ENCODE measurements at regions not wholly inside any gene's neighbourhood (a gene's known extent, or its start where the extent isn't known, plus 50 kb on each side); places are given as distances from the start of the nearest gene placed in this dataset.

DNA sequence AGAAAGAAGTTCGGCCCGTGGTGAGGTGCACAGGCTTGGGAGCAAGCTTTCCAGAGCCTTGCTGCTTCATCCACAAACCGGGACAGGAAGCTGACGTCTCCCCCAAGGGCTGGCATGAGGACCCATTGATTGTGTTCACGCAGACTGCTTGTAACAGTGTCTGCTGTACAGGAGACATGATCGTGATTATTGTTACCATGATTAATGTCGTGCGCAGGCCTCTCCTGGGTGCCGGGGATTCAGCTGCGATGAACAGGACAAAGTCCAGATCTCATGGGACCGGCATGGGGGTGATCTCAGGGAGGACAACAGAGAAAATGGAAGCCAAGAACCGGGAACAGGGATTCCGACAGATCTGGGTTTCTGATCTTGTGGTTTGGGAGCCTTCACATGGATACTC is 219.9 kb downstream of the BRD1 start:
- no peak for DNase-seq (ENCODE audit: low read depth in 2 of 2)

DNA sequence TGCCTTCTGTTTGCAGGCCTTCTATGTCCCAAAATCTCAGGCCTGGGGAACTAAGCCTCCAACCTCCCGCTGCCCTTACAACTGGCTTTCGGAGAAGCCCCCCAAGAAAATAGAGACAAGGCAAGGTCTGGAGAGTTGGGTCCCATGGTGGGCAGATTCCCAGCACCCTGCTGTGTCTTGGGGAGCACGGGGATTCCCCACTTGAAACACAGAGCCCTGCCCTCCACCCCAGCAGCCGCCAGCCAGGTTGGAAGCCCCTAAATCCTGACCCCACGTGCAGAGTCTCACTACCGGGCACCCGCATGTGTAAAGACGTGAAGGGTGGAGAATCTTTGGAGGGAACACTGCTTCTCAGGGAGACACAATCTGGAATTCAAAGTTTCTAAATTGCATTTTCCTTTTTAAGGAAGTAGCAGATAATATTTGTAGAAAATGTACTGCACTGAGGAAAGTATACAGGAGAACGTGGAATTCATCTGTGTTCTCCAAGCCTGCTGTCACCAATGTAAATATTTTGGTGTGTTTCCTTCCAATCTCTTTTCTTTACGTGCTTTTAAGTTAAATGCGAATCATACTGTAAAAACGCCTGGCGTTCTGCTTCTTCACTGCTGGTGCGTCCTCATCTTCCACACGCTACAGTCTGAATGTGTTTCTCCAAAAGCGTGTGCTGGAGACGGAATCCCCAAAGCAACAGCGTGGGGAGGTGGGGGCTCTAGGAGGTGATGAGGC is 220.9 kb downstream of the BRD1 start:
- no peak for DNase-seq (ENCODE audit: low read depth in 2 of 2)

DNA sequence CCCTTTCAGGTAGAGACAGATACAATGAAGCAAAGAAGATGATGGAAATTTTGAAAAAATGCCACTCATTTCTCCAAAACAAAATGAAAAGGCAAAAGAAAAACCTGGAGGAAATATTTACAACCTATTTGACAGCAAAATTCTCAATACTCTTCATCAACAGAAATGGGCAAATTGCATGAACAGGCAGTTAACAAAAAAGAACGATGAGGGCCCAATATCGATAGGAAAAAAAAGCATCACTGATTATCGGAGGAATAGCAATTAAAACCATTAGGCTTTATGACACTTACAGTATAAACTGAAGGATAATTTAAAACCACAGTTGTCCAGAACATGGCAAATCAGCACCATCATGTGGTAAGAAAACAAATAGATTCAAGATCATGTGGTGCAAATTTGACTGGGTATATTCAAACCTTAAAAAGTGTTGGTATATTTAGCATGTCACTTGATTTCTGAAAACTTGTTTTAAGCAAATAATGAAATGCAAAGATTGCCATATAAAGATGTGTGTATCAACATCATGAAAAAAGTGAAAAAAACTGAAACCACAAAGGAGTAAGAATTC is 222.9 kb downstream of the BRD1 start:
- no peak for DNase-seq (ENCODE audit: low read depth in 2 of 2)

DNA sequence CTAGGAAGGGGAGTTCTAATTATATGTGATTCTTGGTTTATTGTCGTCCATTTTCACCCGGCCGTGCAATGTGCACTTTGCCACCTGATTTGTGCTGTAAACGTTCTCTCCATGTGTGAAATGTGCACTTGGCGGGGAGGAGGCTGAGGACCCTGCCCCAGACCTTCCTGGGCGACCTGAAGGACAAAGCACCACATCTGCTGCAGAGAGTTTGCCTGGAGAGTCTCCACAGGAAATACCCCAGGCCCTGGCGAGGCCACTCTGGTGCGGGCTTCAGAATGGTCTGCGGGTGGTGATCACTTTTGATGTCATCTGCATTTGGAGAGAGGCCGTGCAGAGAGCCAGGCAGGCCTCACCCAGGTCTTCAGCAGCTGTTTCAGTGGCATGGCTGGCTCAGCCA is 224.7 kb downstream of the BRD1 start:
- DNase-seq (ENCODE audit: low read depth in 2 of 2), result no peak

DNA sequence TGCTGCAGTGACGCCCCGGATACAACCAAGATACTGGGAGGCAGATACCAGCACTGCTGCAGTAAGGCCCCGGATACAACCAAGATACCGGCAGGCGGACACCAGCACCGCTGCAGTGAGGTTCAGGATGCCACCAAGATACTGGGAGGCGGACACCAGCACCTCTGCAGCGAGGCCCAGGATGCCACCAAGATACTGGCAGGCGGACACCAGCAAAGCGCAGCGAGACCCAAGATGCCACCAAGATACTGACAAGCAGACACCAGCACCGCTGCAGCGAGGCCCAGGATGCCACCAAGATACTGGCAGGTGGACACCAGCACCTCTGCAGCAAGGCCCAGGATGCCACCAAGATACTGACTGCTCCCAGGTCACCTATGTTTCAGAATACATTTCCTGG is 225.2 kb downstream of the BRD1 start:
- no peak for DNase-seq (ENCODE audit: low read depth in 2 of 2)

DNA sequence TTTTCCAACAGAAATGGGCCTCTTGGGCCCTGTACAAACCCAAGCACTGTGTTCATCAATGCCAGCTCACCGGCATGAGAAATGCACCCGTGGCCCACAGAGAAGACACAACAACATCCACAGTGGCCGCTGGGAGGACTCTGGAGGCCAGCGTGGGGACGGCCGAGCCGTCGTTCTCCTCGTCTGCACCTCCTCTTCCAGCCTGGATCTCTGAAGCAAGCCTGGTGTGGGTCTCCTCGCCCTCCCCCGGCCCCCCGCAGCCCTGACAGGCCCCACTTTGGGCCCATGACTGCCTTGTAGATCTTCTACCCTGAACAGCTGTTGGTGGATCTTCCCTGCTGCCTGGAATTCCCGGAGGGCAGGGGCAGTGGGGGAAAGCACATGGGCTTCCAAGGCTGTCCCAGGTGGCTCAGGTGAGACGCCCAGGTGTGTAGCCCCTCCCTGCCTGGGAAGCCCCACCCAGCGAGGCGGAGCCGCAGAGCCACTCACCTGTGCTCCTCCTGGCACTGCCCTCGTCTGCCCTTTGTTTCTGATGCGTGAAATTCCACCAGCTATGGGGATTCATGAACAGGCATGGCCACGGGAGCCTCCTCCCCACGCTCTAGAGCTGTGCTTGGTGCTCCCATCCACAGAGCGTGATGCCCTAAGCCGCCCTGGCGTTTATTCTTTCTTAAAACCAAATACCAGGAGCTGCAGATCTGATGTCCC is 225.9 kb downstream of the BRD1 start:
- DNase-seq (ENCODE audit: low read depth in 2 of 2), result no peak

DNA sequence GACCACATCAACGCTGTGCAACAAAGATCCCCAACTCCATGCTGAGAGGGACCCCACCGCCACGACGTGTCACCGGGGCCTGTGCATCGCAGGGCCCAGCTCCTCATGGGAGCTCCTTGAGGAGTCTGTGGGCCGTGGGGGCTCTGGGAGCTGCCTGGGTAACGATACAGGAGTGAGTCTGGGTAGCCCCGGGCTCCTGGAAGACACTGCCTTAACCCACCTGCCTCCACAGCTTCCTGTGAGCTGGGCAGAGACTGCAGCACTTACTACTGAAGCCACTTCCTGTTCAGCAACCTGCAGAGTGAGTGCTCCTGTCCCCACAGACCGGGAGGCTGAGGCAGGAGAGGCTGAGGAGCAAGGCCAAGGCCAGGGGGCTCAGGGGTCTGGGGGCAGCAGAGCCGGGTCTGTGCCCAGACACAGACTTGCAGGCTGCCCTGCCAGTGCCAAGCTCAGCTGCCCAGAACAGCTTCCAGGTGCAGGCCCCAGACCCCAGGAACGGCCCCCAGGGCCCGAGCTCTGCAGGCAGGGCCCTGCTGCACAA is 226.7 kb downstream of the BRD1 start:
- DNase-seq (ENCODE audit: low read depth in 2 of 2), result no peak

DNA sequence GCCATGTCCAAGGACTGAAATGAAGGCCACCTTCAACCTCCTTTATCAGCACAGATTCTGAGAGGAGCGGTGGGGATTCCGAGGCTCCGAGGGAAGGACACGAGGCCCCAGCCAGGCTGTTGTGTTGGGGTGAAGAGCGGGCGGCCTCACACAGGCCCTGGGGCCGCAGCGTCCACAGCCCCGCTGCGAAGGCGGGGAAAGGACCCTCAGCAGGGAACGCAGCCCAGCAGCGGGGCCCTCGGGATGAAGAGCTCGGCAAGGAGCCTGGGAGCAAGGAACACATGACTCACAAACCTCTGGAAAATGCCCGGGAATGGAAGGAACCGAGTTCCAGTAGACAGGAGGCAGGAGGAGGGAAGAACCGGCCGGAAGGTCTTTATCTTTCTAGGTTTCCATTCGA is 227.2 kb downstream of the BRD1 start:
- no peak for DNase-seq (ENCODE audit: low read depth in 2 of 2)

DNA sequence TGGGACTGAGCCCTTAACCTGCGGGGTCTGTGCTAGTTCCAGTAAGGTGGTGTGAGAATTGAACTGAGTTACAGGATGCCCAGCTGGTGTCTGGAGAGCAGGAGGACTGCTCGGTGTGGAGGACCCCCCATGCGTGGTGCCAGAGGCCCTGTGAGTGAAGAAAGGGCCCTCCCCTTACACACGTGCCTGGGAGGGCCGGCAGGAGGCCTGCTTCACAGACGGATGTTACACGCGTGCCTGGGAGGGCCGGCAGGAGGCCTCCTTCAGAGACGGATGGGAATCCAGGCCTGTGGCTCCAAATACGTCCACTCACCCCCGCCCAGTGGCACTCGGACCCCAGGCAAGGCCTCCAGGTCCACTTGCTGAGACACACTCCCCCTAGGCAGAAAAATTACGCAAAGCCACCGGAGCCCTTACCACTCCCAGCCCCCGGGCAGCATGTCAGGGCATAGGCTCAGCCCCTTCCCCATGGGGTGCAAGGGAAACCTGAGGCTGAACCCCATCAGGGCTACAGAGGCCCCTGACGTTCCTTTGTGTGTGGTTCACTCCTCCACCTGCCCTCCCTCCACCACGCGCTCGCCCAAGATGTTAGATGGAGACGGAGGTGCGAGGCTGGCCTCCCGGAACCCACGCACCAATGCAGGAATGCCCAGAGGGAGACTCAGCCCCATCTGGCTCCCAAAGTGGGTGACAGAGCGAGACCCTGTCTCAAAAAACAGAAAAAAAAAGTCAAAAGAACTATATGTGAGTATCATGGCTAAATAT is 227.8 kb downstream of the BRD1 start:
- no peak for DNase-seq (ENCODE audit: low read depth in 2 of 2)

DNA sequence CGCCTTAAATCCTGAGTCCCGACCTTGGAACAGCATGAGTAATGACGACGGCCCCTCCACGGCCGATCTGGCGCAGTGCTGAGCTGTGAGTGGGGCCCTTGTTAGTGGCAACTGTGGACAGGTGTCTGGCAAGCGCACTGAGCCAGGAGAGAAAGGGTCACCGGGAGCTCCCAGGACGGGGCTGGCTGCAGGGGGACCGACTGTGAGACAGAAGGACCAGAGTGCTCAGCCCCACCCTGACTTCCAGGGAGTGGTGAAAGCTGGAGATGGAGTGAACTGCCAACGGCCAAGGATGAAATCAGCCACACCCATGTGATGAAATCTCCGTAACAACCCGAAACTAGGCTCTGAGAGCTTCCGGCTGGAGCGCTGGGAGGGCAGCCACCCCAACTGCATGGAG is 228.6 kb downstream of the BRD1 start:
- DNase-seq (ENCODE audit: low read depth in 2 of 2), result no peak

DNA sequence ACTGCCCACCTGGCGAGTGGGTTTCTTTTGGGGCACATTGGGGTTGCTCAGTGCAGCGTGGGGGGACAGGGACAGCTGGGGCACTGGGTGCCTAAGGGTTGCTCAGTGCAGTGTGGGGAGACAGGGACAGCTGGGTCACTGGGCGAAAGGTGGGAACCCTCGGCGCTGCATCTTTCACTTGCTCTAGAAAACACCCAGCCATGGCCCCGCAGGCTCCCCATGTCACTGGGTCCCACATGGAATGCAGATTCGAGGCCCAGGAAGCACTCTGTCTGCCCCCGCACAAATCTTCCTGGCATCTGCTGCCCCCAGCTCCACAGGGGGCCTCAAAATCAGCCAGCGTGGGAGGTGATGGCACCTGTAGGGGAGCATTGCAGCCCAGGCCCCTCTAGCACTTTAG is 229.3 kb downstream of the BRD1 start:
- DNase-seq (ENCODE audit: low read depth in 2 of 2), result no peak

DNA sequence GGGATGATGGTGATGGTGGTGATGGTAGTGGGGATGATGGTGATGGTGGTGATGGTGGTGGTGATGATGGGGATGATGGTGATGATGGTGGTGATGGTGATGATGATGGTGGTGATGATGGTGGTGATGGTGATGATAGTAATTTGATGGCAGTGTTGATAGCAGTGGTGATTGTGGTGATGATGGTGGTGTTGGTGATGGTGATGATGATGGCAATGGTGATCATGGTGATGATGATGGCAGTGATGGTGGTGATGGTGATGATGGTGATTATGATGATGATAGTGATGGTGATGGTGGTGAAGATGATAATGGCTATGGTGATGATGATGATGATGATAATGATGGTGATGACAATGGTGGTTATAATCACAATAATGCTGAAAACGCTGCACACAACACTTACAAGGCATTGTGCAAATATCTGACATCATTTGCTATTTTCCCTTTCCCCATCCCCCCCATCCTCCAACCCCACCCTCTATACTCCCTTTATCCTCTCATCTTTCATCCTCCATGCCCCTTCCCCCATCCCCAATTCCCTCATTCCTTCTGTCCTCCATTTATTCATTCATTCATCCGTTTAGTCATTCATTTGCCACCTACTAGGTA is 230.1 kb downstream of the BRD1 start:
- no peak for DNase-seq (ENCODE audit: low read depth in 2 of 2)

DNA sequence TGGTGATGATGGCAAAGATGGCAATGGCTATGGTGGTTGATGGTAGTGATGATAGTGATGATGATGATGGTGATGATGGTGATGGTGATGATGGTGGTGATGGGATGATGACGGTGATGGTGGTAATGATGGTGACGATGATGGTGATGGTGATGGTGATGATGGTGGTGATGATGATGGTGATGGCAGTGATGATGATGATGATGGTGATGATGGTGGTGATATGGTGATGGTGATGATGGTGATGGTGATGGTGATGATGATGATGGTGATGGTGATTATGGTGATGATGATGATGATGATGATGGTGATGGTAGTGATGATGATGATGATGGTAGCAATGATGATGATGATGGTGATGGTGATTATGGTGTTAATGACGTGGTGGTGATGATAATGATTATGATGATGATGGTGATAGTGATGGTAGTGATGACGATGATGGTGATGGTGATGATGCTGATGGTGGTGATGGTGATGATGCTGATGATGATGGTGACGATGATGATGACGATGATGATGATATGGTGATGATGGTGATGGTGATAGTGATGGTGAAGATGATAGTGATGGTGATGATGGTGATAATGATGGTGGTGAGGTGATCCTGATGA is 232.1 kb downstream of the BRD1 start:
- DNase-seq (ENCODE audit: low read depth in 2 of 2), result no peak

DNA sequence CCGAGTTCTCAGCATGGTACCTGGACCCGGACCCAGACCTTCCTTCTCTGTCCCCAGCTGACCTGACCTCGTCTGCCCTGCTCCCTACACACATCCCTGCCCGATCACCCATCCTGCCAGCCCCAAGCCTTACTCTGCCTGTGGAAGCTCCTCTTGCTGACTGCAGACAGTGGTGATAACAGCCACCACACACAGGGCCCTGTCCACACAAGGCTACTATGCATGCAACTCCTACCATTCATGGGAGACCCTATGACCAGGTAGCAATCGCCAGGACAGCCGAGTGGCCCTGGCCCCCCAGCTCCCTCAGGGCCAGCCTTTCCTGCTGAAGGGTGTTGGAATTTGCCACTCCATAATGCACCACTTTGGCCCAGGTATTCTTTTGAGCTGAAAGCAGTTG is 233.6 kb downstream of the BRD1 start:
- DNase-seq (ENCODE audit: low read depth in 2 of 2), result no peak

DNA sequence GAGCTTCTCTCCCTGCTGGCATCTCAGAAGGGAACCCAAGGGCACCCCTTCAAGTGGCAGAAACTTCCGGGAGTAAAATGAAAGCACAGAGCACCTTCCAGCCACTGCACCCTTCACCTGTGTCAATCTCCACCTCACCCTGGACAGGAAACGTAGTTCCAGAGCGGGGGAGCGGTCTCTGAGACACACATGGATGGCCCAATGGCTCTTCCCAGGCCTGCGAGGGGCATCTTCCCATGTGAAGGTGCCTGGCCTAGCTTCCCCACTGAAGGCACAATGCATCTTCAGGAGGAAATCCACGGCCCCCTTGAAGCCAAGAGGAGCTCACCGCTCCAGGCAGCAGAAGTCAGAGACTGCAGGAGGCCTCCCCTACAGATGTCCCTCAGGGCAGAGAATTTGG is 234.2 kb downstream of the BRD1 start:
- DNase-seq (ENCODE audit: low read depth in 2 of 2), result no peak

DNA sequence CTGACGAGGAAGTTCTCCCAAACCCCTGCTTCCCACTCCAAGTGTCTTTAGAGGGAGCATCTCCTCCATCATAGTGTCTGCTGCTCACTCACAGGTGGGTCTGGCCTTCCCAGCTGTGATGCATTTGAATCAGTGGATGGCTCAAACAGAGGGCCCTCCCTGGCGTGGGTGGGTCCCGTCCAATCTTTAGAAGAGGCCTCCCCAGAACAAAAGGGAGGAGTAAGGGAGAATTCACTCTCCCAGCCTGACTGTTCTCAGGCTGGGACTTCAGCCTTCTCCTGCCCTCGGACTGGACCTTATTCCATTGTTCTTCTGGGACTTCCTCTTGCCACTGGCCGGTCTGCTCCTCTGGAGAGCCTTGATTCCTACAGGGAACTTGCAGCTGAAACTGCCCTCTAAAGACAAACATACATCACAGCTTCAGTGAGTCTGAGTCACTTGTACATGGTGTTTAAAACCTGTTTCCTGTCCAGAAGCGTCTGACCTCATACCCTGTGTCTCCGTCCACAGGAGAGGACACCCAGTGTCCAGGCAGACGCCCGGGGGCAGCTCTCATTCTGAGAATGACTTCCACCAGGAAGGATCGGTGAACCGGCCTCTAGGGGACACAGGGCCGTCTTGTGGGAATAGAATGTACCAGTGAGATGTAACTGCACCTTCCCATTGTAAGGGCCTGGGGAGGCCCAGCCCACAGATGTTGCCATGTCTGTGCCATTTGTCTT is 234.7 kb downstream of the BRD1 start:
- peak; percentile 37 to 77 for DNase-seq (ENCODE audit: low read depth in 2 of 2)

DNA sequence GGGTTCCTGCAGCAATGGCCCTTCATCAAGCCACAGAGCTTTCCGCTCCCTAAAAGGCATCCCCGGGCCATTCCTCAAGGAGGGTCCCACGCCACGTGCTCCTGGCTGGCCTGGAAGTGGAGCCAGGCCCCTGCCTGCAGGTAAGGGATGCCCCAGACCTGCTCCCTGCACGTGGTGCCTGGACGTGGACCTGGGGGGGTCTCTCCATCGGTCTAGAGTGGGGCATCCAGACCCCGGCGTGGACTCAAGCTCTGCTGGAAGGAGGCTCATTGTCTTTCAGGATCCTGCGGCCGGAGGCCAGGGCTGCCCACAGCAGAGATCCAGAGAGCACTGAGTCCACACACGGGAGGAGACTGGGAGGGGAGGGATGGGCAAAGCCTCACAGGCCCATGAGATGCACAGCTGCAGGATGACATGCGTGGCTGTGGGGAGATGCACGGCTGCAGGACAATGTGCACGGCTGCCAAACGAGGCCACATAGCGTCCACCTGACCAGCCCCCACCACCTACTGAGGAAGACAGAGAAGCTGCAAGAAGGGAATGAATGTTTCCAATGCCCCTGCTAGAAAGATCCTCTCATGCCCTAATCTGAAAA is 236.7 kb downstream of the BRD1 start:
- DNase-seq (ENCODE audit: low read depth in 2 of 2), result no peak

DNA sequence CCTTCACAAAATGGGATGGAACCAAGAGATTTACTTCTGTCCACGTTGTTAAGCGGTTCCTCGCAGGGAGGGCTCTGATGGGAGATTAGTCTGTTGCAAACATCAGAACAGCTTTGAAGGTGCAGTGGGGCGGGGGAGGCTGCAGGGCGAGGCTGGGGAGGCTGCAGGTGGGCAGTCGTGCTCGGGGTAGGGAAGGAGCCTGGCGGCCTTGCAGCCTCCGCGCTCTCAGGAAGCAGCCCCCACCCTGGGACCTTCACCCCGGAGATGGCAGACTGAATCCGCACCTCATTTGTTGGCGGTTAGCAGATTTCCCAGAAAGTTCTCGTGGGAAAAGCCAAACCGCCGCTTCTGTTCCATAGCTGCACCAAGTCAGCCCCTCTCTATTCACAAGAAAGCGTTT is 237.3 kb downstream of the BRD1 start:
- DNase-seq (ENCODE audit: low read depth in 2 of 2), result no peak

DNA sequence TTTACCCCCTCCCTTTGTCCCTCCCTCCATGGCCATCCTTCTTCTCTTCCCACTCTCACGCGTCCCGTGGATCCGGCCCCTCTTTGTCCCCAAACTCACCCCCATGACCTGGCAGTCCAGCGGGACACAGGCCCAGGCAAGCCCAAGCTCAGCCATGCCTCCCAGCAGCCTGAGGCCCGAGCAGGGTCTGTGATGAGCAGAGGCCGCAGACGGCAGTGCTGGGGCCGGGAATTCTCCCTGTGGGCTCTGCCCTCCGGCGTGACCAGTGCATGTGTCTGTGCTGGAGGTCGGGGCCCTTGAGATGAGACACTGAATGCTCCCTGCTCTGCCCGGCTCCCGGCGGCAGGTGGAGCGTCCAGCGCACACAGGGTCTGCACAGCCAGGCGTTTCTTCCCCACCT is 237.9 kb downstream of the BRD1 start:
- no peak for DNase-seq (ENCODE audit: low read depth in 2 of 2)

DNA sequence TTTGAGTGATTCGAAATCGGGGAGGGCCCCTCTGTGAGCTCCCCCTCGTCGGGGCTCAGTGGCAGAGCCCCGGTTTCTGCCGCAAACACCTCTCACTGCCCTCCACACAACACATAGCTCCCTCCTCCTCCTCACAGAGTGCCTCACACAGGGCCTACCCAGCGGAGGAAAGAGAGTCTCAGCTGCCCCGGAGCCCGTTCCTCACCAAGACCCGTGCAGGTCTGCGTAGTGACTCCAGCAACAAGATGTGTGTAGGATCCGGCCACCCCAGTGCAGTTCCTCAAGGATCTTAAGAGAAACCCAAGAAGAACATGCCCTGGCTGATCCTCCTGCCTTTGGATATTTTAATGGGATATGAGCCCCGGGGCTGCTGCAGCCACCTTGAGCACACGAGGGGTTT is 238.4 kb downstream of the BRD1 start:
- DNase-seq (ENCODE audit: low read depth in 2 of 2), result no peak
